ENCODE measurements at regions not wholly inside any gene's neighbourhood (a gene's known extent, or its start where the extent isn't known, plus 50 kb on each side); places are given as distances from the start of the nearest gene placed in this dataset.
"Not testable (repeated sequence)": the region's sequence is repeated elsewhere in the genome, so short reads cannot be mapped to it uniquely, and the experiment has no call there.

GRCh38 chr2:146721486-146721885 is 1123.3 kb upstream of the ACVR2A start:
- no peak for DNase-seq

DNA sequence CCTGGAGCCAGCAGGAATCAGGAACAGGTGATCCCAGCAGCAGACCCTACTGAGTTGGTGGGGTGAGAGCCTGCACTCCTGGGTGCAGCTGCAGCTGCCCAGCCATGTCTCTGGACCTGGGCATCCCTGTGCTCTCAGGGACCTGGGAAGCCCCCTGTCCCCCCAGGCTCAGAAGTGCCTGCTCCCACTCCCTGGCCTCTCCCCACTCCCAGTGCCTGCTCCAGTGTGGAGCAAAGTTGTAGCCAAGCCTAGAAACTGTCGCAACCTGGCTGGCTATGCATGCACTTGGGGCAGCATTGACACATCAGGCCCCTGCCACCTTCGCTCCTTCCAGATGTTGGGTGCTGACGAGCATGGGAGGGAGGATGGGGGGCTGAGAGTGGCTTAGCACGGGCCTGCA is 1124.7 kb upstream of the ACVR2A start:
- DNase-seq: no peak

DNA sequence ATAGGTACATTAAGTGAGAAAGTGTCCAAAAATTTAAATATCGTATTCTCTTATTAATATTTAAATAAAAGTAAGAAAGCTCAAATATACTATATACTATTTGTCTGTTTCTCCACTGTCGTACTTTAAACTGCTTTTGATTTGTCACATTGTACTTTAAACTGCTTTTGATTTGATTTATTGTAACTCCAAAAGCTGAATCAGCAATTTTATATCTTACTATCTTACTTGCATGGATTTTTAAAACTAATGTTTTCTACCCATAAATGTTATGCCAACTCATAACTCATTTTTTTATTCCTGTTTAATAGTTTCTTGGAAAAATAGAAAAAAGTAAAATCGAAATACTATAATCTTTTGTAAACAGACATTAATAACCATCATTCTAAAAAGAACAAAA is 1128.2 kb upstream of the ACVR2A start:
- no peak for DNase-seq

- no peak for DNase-seq
These were observed 1135.8 kb upstream of the ACVR2A start for GRCh38 chr2:146709004-146709403.

DNA sequence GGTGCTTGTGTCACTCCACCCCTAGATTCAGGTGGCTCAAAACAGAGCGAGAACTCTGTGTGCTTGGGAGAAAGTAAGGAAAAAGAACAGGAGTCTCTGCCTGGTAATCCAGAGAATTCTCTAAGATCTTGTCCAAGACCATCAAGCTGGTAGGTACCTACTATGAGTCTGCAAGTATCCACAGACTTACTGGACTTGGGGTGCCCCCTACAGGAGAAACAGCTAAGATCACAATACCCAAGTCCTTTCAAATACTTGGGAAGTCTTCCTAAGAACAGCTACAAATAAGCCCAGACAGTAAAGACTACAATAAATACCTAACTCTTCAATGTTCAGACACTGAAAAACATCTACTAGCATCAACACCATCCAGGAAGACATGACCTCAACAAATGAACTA is 1143.6 kb upstream of the ACVR2A start:
- no peak for DNase-seq

- no peak for DNase-seq
These were observed 1147.5 kb upstream of the ACVR2A start for GRCh38 chr2:146697307-146697706.

- DNase-seq: not testable (repeated sequence)
These were observed 1148.0 kb upstream of the ACVR2A start for GRCh38 chr2:146696787-146697186.

GRCh38 chr2:146681991-146682390 is 1162.8 kb upstream of the ACVR2A start:
- no peak for DNase-seq

GRCh38 chr2:146678516-146678915 is 1166.3 kb upstream of the ACVR2A start:
- no peak for DNase-seq

DNA sequence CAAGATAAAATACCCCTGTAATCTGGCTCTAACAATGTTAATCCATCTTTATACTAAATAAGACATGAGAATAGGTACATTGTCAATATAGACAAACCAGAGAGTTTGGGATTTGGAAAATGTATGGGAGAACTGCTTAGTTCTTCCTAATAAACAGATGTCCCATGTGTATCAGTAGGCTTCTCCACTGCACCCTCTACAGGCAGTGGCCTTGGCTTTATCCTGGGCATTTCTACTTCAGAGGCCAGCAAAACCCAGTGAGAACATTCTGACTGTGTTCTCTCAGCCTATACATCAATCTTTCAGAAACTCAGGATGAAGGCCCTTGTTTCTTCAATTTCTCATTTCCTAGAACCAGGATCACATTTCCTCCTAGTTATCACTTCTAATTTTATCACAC is 1167.5 kb upstream of the ACVR2A start:
- DNase-seq: no peak

DNA sequence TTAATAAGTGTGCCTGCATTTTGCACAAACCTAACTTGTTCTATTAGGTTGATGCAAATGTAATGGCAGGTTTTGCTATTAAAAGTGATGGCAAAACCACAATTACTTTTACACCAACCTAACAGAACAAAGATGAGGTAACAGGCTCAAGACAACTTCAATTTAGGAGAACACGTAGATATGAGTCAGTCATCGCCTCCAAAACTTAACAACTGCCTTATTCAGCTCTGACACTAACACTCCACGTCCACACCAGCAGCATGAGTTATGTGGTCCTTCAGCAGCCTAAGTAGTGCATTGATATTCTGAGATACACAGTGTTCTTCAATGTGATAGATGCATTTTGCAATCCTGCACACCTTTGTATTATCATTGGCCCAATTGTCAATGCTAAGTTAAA is 1175.1 kb upstream of the ACVR2A start:
- no peak for DNase-seq

DNA sequence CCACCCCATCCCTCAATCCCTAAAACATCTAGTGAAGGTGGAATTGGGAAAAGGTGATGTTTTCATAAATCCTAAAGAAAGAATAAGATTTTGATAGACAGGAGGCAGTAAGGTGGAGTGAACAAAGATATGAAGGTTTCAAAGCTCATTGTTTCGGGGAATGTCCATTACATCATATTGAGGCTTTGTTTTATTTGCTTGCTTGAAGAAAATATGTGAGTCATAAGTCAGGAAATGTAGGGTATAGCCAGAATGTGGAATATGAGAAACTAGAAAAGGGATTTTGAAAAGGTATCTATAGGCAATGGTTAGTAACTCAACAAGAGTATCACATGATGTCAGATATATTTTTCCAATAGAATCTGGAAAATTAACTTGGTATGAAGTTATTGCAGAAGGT is 1178.5 kb upstream of the ACVR2A start:
- no peak for DNase-seq

GRCh38 chr2:146665800-146666199 is 1179.0 kb upstream of the ACVR2A start:
- no peak for DNase-seq

- DNase-seq: peak; percentile 66
These were observed 1183.2 kb upstream of the ACVR2A start for GRCh38 chr2:146661473-146662096.

GRCh38 chr2:146659976-146660375 is 1184.9 kb upstream of the ACVR2A start:
- DNase-seq: no peak

DNA sequence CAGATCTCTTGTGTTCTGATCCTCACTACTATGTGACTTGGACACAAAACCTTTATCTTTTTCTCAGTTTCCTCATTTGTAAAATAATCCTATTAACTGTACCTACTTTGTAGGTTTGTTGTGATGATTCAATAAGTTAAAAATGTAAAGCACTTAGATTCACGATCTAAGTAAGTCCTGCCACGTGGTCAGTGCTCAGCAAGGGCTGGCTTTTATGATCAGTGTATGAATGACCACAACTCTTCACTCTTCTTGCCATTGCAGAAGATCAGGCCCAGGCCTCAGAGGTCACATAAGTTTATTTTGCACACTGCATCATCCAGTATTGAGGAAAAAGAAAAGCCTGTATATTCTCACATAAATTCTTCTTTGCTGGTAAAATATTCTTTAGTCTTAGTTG is 1192.5 kb upstream of the ACVR2A start:
- DNase-seq: no peak

DNA sequence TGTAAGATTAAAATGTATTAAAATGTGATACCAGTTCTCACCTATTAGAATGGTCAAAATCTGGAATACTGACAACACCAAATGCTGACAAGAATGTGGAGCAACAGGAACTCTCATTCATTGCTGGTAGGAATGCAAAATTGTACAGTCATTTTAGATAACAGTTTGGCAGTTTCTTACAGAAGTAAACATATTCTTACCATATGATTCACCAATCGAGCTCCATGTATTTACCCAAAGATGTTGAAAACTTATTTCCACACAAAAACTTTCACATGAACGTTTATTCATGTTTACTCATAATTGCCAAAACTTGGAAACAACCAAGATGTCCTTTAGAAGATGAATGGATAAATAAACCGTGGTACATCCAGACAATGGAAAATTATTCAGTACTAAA is 1193.5 kb upstream of the ACVR2A start:
- DNase-seq: no peak

DNA sequence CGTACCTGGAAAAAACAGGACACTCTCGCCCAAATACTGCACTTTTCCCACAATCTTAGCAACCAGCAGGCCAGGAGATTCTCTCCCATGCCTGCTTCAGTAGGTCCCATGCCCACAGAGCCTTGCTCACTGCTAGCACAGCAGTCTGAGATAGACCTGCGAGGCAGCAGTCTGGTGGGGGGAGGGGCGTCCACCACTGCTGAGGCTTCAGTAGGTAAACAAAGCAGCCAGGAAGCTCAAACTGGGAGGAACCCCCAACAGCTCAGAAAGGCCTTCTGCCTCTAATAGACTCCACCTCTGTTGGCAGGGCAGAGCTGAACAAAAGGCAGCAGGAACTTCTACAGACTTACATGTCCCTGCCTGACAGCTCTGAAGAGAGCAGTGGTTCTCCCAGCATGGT is 1202.8 kb upstream of the ACVR2A start:
- DNase-seq: no peak

DNA sequence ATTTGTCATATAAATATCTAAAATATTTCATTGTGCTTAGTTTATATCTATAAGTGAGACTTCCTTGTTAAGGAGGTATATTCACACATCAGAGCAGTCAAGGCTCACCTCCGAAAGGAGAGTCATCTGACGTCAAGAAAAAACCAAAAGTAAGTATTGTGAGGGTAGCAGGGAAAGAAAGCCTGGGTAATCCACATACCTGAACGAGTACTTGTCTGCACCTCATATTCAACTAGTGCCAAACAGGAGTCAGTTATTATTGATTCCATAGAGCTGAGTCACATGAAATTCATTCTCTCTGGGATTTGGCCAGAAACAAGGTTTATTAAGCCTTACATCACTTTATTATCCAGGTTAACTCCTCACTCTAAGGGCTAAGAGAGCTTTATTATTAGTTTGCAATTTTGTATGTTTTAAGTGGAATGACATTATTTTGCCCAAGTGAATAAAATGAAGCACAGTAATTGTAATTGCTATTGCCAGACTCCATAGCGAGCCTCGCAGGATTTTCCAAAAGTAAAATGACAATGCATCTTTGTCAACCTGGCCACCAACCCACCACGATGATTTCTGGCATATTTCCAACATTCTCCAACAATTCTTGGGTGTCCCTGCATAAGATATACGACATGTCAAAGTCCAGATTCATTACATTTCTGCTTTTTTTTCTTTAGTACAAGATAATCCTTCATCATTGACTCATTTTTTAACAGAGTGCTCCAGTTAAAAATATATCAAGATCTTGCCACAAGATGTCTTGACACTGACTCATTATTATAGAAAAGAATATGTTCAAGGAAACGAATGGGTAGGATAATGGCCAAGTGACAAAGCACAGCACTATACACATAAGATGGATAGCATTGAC is 1210.4 kb upstream of the ACVR2A start:
- DNase-seq: no peak

GRCh38 chr2:146633159-146633558 is 1211.7 kb upstream of the ACVR2A start:
- DNase-seq: no peak

- no peak for DNase-seq
These were observed 1212.1 kb upstream of the ACVR2A start for GRCh38 chr2:146632707-146633106.

- no peak for DNase-seq
These were observed 1220.2 kb upstream of the ACVR2A start for GRCh38 chr2:146624430-146625160.

GRCh38 chr2:146623771-146624170 is 1221.1 kb upstream of the ACVR2A start:
- no peak for DNase-seq

GRCh38 chr2:146621656-146622055 is 1223.2 kb upstream of the ACVR2A start:
- no peak for DNase-seq
